Neural progenitor cell (in vitro differentiated cells): ENCODE measurements at regions not wholly inside any gene's neighbourhood (a gene's known extent, or its start where the extent isn't known, plus 50 kb on each side); places are given as distances from the start of the nearest gene placed in this dataset.

Experiments used
- DNase-seq: peaks from one replicate; pipeline ENCODE4 v3.0.0-alpha.2; 2016; ENCODE audit warnings: low spot score
- H2AFZ ChIP-seq: fragments of 200-600 bp; sonication (generic); replicated peaks from 2 replicates; pipeline ENCODE4 v1.6.1; 2016; ENCODE audit warnings: antibody characterized with exemption
- H3F3A ChIP-seq: fragments of 200-600 bp; sonication (generic); 2 replicates; pipeline ENCODE4 v1.6.1; 2016; ENCODE audit warnings: antibody characterized with exemption, low read depth
- H3K27ac ChIP-seq: fragments of 200-600 bp; sonication (generic); 2 replicates; pipeline ENCODE4 v1.5.1; 2016; ENCODE audit warnings: mild to moderate bottlenecking
- H3K27me3 ChIP-seq: fragments of 200-600 bp; sonication (generic); 2 replicates; pipeline ENCODE4 v1.6.1; 2016; ENCODE audit warnings: mild to moderate bottlenecking, moderate library complexity
- H3K36me3 ChIP-seq: fragments of 200-600 bp; sonication (generic); 2 replicates; pipeline ENCODE4 v1.5.1; 2016
- H3K4me1 ChIP-seq: fragments of 200-600 bp; sonication (generic); 2 replicates; pipeline ENCODE4 v1.6.1; 2016; ENCODE audit warnings: mixed run types
- H3K4me2 ChIP-seq: fragments of 200-600 bp; sonication (generic); 2 replicates; pipeline ENCODE4 v1.6.1; 2016
- H3K4me3 ChIP-seq: fragments of 200-600 bp; sonication (generic); 2 replicates; pipeline ENCODE4 v1.5.1; 2016
- H3K79me2 ChIP-seq: fragments of 200-600 bp; sonication (generic); 2 replicates; pipeline ENCODE4 v1.6.1; 2016; ENCODE audit warnings: low read depth
- H3K9ac ChIP-seq: fragments of 200-600 bp; sonication (generic); 2 replicates; pipeline ENCODE4 v1.6.1; 2016
- H3K9me3 ChIP-seq: fragments of 200-600 bp; sonication (generic); 2 replicates; pipeline ENCODE4 v1.5.1; 2016; ENCODE audit warnings: low read depth
- H4K20me1 ChIP-seq: fragments of 200-600 bp; sonication (generic); 2 replicates; pipeline ENCODE4 v1.6.1; 2016; ENCODE audit warnings: low read depth
- H3K27ac Mint-ChIP-seq: 3 replicates; pipeline ENCODE4 v1.8.0; 2021; ENCODE audit warnings: mixed read lengths
- H3K27me3 Mint-ChIP-seq: 2 replicates; pipeline ENCODE4 v1.8.0; 2022; ENCODE audit warnings: low read depth, mild to moderate bottlenecking, inconsistent platforms, moderate library complexity, mixed read lengths; ENCODE audit not compliant: insufficient read depth
- H3K36me3 Mint-ChIP-seq: 3 replicates; pipeline ENCODE4 v1.8.0; 2021; ENCODE audit warnings: mixed read lengths
- H3K4me1 Mint-ChIP-seq: 3 replicates; pipeline ENCODE4 v1.8.0; 2021; ENCODE audit warnings: mixed read lengths
- H3K4me3 Mint-ChIP-seq: 3 replicates; pipeline ENCODE4 v1.8.0; 2021; ENCODE audit warnings: mild to moderate bottlenecking, moderate library complexity, mixed read lengths
- H3K9me3 Mint-ChIP-seq: 3 replicates; pipeline ENCODE4 v1.8.0; 2020; ENCODE audit warnings: mixed read lengths
- EZH2 ChIP-seq: fragments of 200-600 bp; sonication (generic); IDR thresholded peaks from 2 replicates; pipeline ENCODE4 v1.6.1; 2017; ENCODE audit warnings: antibody characterized with exemption, mild to moderate bottlenecking, moderate library complexity
- EZH2phosphoT487 ChIP-seq: fragments of 200-600 bp; sonication (generic); IDR thresholded peaks from 2 replicates; pipeline ENCODE4 v1.6.1; 2017; ENCODE audit warnings: antibody characterized with exemption
- TF ChIP-seq, protein P1 (sequence below): fragments of 200-600 bp; sonication (generic); IDR thresholded peaks from 2 replicates; pipeline ENCODE4 v1.5.1; 2017; ENCODE audit warnings: antibody characterized with exemption, mild to moderate bottlenecking

DNA sequence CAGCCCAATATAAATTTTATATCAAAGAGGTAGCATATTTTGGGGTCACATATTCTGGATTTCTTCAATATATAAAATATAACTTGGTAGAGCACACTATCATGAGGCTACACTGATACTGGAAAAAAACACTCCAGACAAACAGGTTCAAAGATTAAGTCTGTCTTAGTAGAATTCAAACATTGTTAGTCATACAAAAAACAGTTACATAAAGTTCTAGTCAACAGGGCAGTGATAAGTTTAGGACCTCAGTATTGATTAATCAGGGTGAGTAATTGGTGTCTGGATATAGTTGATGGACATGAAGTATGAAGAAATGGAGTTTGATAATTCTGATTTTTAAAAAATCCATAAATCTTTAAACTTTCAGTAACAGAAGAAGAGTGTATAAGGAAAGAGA, 1291.3 kb downstream of the FSTL5 start:
- Mint-ChIP-seq H3K36me3 (no peaks in the 10 kb centered on the region), H3K4me3 (no peak overlapping the region), H3K9me3 (peaks cover 6% of the 10 kb centered on the region), H3K27me3 (peaks cover 2% of the 10 kb centered on the region), H3K27ac (no peak overlapping the region), H3K4me1 (peaks cover 6% of the 10 kb centered on the region)
- Histone ChIP-seq H3K27me3 (no peaks in the 10 kb centered on the region), H3K36me3 (no peaks in the 10 kb centered on the region), H2AFZ (no peak overlapping the region), H3K79me2 (no peaks in the 10 kb centered on the region), H3K9me3 (no peaks in the 10 kb centered on the region), H4K20me1 (no peaks in the 10 kb centered on the region), H3K27ac (no peak overlapping the region), H3K4me1 (no peaks in the 10 kb centered on the region), H3K4me2 (no peak overlapping the region), H3K9ac (no peak overlapping the region), H3K4me3 (no peak overlapping the region), H3F3A (no peaks in the 10 kb centered on the region)
- no peak for DNase-seq
- TF ChIP-seq, protein P1, sequence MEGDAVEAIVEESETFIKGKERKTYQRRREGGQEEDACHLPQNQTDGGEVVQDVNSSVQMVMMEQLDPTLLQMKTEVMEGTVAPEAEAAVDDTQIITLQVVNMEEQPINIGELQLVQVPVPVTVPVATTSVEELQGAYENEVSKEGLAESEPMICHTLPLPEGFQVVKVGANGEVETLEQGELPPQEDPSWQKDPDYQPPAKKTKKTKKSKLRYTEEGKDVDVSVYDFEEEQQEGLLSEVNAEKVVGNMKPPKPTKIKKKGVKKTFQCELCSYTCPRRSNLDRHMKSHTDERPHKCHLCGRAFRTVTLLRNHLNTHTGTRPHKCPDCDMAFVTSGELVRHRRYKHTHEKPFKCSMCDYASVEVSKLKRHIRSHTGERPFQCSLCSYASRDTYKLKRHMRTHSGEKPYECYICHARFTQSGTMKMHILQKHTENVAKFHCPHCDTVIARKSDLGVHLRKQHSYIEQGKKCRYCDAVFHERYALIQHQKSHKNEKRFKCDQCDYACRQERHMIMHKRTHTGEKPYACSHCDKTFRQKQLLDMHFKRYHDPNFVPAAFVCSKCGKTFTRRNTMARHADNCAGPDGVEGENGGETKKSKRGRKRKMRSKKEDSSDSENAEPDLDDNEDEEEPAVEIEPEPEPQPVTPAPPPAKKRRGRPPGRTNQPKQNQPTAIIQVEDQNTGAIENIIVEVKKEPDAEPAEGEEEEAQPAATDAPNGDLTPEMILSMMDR = no peak
- TF ChIP-seq EZH2phosphoT487 (no peak), EZH2 (no peak)

DNA sequence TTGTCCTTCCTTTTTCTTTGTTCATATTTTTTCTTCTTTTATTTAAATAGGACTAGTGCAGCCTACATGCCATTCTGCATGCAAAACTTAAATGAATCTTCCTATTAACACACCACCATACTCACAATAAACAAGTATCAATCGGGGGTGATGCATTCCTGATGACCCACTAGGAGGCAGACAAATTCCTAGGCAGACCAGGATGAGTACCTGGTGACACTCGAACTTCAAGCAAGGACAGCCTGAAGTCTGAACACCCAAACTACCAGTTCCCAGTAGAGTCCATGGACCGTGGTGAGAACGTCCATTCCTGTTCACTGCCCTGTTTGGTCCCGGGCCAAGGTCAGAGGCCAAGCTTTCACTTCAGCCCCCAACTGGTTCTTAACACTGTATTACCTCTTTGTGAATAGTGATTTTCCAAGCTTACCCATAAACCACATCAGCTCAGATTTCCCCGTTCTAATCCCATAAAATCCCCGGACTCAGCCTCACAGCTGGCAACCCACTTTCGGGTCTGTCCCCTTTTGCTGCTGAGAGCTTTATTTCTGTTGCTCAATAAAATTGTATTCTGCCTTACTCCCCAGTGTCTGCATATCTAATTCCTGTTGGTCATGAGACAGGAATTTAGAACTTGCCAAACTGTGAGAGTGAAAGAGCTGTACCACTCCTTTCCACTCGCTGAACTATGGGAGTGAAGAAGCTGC, 1286.6 kb downstream of the FSTL5 start:
- Histone ChIP-seq H3K9me3 (no peaks in the 10 kb centered on the region), H3K4me1 (no peaks in the 10 kb centered on the region), H3K9ac (no peak overlapping the region), H3F3A (no peaks in the 10 kb centered on the region), H3K4me3 (no peak overlapping the region), H3K27me3 (no peaks in the 10 kb centered on the region), H3K36me3 (no peaks in the 10 kb centered on the region), H4K20me1 (no peaks in the 10 kb centered on the region), H3K4me2 (no peak overlapping the region), H3K27ac (no peak overlapping the region), H3K79me2 (no peaks in the 10 kb centered on the region), H2AFZ (no peak overlapping the region)
- H3K9me3 Mint-ChIP-seq = peaks cover 7% of the 10 kb centered on the region
- H3K27me3 Mint-ChIP-seq = no peaks in the 10 kb centered on the region
- no peak overlapping the region for H3K4me3 Mint-ChIP-seq
- H3K27ac Mint-ChIP-seq = no peak overlapping the region
- H3K36me3 Mint-ChIP-seq = peaks cover 2% of the 10 kb centered on the region
- TF ChIP-seq EZH2 = no peak
- TF ChIP-seq, protein P1 = peak; percentile 16
- H3K4me1 Mint-ChIP-seq = peaks cover 17% of the 10 kb centered on the region
- peak; percentile 4 for DNase-seq

DNA sequence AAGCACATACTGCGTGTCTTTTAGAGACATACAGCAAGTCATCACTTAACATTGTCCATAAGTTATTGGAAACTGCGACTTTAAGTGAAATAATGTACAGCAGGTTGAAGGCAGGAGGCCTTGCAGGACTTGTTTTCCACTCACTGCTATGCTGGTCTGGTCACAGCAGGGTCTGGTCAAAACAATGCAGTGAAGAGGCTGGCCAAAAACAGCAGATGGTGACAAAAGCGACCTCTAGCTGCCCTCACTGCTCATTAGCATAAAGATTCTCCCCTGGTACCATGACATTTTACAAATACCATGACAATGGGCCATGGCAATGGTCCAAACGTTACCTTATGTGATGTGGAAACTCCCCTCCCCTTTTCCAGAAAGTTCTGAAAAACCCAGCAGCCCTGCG, 1283.6 kb downstream of the FSTL5 start:
- no peaks in the 10 kb centered on the region for H3K27me3 ChIP-seq
- peak overlapping the region; percentile 14 for H3K27ac Mint-ChIP-seq
- H4K20me1 ChIP-seq = no peaks in the 10 kb centered on the region
- H3K9me3 Mint-ChIP-seq = peaks cover 8% of the 10 kb centered on the region
- DNase-seq = peak; percentile 4
- no peak overlapping the region for H2AFZ ChIP-seq
- H3K4me1 ChIP-seq = no peaks in the 10 kb centered on the region
- no peak overlapping the region for H3K4me3 Mint-ChIP-seq
- no peak for TF ChIP-seq EZH2phosphoT487
- TF ChIP-seq, protein P1 = no peak
- H3K27ac ChIP-seq = no peak overlapping the region
- no peaks in the 10 kb centered on the region for H3K36me3 ChIP-seq
- no peaks in the 10 kb centered on the region for H3F3A ChIP-seq
- H3K9ac ChIP-seq = no peak overlapping the region
- H3K4me2 ChIP-seq = no peak overlapping the region
- no peaks in the 10 kb centered on the region for H3K9me3 ChIP-seq
- no peaks in the 10 kb centered on the region for H3K79me2 ChIP-seq
- H3K27me3 Mint-ChIP-seq = no peaks in the 10 kb centered on the region
- H3K36me3 Mint-ChIP-seq = peaks cover 2% of the 10 kb centered on the region
- peaks cover 17% of the 10 kb centered on the region for H3K4me1 Mint-ChIP-seq
- H3K4me3 ChIP-seq = no peak overlapping the region
